Activated CD4-positive, alpha-beta T cell treated with anti-CD3 and anti-CD28 coated beads, Interleukin-2, amount 50 U/mL, for 16 hours (primary cell): ENCODE measurements at regions not wholly inside any gene's neighbourhood (a gene's known extent, or its start where the extent isn't known, plus 50 kb on each side); places are given as distances from the start of the nearest gene placed in this dataset.
A peak's percentile ranks its signal among the peaks of the same experiment; 100 is the strongest.

Experiments
- DNase-seq: peaks from one replicate; pipeline ENCODE4 v3.0.0-alpha.2; 2020

GRCh38 chr1:23614032-23614660 lies 54.8 kb upstream of the ID3 start:
- no peak for DNase-seq

- peak; percentile 57 for DNase-seq
Observed at GRCh38 chr1:23613191-23614031, 54.1 kb upstream of the ID3 start.

GRCh38 chr1:23611601-23612327 lies 52.5 kb upstream of the ID3 start:
- DNase-seq, result no peak

- DNase-seq, result no peak
Observed at GRCh38 chr1:23610677-23611076, 51.4 kb upstream of the ID3 start.

- no peak for DNase-seq
Observed at GRCh38 chr1:23609971-23610370, 50.7 kb upstream of the ID3 start.
